NB4 (cell line): ENCODE measurements at regions not wholly inside any gene's neighbourhood (a gene's known extent, or its start where the extent isn't known, plus 50 kb on each side); places are given as distances from the start of the nearest gene placed in this dataset.

Experiments
- POLR2A ChIP-seq: IDR thresholded peaks from 2 replicates; pipeline ENCODE4 v1.6.1; 2011; ENCODE audit warnings: mild to moderate bottlenecking; ENCODE audit not compliant: insufficient read length; ENCODE audit errors: extremely low read depth
- TF ChIP-seq, protein P1 (sequence below): IDR thresholded peaks from one replicate; pipeline ENCODE4 v1.5.1; 2012; ENCODE audit warnings: low read depth, low read length

DNA sequence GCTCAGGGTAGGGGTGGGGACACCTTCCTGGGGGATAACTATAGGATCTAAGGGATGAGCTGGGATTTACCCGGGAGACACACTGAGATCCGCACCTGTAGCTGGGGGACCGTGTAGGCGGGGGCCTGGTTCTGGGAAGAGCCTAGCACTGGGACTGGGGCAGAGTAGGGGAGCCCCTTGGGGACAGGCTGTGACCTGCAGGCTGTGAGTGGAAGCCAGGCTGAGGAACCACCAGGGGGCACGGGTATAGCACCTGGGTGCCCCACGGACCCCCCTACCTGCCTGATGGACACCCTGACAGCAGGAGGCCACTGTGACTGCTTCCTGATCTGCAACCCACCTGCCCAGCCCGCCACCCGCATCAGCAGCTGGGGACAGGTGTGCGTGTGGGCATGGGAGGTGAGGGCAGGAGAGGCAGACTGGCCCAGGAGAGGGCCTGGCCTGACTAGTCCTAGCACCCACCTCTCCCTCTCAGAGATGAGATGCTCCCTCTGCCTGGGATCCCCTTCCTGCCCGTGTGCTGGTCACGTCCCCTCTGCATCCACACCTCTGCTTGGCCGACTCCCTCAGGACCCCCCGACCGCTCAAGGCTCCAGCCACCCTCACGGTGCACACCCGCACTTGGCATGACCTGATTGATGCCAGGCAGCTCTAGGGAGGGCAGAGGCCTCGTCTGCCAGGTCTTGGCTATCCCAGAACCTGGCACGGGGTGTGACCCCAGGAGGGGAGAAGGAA is 94.2 kb upstream of the NKX1-1 start:
- TF ChIP-seq, protein P1, sequence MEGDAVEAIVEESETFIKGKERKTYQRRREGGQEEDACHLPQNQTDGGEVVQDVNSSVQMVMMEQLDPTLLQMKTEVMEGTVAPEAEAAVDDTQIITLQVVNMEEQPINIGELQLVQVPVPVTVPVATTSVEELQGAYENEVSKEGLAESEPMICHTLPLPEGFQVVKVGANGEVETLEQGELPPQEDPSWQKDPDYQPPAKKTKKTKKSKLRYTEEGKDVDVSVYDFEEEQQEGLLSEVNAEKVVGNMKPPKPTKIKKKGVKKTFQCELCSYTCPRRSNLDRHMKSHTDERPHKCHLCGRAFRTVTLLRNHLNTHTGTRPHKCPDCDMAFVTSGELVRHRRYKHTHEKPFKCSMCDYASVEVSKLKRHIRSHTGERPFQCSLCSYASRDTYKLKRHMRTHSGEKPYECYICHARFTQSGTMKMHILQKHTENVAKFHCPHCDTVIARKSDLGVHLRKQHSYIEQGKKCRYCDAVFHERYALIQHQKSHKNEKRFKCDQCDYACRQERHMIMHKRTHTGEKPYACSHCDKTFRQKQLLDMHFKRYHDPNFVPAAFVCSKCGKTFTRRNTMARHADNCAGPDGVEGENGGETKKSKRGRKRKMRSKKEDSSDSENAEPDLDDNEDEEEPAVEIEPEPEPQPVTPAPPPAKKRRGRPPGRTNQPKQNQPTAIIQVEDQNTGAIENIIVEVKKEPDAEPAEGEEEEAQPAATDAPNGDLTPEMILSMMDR: no peak
- TF ChIP-seq POLR2A: no peak
